Endothelial cell of umbilical vein (primary cell): ENCODE measurements at regions not wholly inside any gene's neighbourhood (a gene's known extent, or its start where the extent isn't known, plus 50 kb on each side); places are given as distances from the start of the nearest gene placed in this dataset.

Experiments used
- EZH2 ChIP-seq: IDR thresholded peaks from 2 replicates; pipeline ENCODE4 v1.6.1; 2012; ENCODE audit warnings: borderline replicate concordance, low read depth, mild to moderate bottlenecking, moderate library complexity, low read length, inconsistent platforms; ENCODE audit not compliant: severe bottlenecking
- FOS ChIP-seq: IDR thresholded peaks from 2 replicates; pipeline ENCODE4 v1.6.1; 2011; ENCODE audit warnings: mild to moderate bottlenecking, low read length, moderate library complexity, borderline replicate concordance; ENCODE audit not compliant: insufficient read depth
- GATA2 ChIP-seq: IDR thresholded peaks from 2 replicates; pipeline ENCODE4 v1.7.0; 2011; ENCODE audit warnings: low read depth, mild to moderate bottlenecking, moderate library complexity, mixed read lengths, low read length; ENCODE audit not compliant: insufficient read length, insufficient read depth
- JUN ChIP-seq: IDR thresholded peaks from 2 replicates; pipeline ENCODE4 v1.6.1; 2011; ENCODE audit warnings: borderline replicate concordance, low read depth; ENCODE audit not compliant: insufficient read length, insufficient read depth
- MYC ChIP-seq: IDR thresholded peaks from one replicate; pipeline ENCODE4 v1.6.1; 2011; ENCODE audit warnings: mild to moderate bottlenecking, low read depth, low read length
- POLR2A ChIP-seq: IDR thresholded peaks from 2 replicates; pipeline ENCODE4 v1.6.1; 2012; ENCODE audit warnings: low read depth, mild to moderate bottlenecking, control low read depth, low read length
- POLR2AphosphoS5 ChIP-seq: IDR thresholded peaks from 2 replicates; pipeline ENCODE4 v1.6.1; 2012; ENCODE audit warnings: low read depth, mild to moderate bottlenecking, control low read depth, low read length, moderate library complexity; ENCODE audit not compliant: insufficient read depth
- TF ChIP-seq, protein P1 (sequence below), 2 donors: IDR thresholded peaks; 1 replicate in 1 of 2; 2 replicates in 1 of 2; pipeline ENCODE4 v1.5.1; 2011; ENCODE audit warnings: low read length in 2 of 2, mild to moderate bottlenecking in 2 of 2, moderate library complexity in 2 of 2, control low read depth in 1 of 2, inconsistent platforms in 1 of 2, low read depth in 1 of 2; ENCODE audit not compliant: insufficient read depth in 1 of 2; ENCODE audit errors: extremely low read depth in 1 of 2
- TF ChIP-seq, protein P2 (sequence below): IDR thresholded peaks from 2 replicates; pipeline ENCODE4 v1.6.1; 2011; ENCODE audit not compliant: insufficient read depth, insufficient read length

GRCh38 chr3:80682235-80682634, 914.4 kb upstream of the ROBO1 start:
- TF ChIP-seq, protein P1, sequence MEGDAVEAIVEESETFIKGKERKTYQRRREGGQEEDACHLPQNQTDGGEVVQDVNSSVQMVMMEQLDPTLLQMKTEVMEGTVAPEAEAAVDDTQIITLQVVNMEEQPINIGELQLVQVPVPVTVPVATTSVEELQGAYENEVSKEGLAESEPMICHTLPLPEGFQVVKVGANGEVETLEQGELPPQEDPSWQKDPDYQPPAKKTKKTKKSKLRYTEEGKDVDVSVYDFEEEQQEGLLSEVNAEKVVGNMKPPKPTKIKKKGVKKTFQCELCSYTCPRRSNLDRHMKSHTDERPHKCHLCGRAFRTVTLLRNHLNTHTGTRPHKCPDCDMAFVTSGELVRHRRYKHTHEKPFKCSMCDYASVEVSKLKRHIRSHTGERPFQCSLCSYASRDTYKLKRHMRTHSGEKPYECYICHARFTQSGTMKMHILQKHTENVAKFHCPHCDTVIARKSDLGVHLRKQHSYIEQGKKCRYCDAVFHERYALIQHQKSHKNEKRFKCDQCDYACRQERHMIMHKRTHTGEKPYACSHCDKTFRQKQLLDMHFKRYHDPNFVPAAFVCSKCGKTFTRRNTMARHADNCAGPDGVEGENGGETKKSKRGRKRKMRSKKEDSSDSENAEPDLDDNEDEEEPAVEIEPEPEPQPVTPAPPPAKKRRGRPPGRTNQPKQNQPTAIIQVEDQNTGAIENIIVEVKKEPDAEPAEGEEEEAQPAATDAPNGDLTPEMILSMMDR (IDR thresholded peaks at IDR 0.05; ENCODE audit: extremely low read depth in 1 of 2, insufficient read depth in 1 of 2, low read depth in 1 of 2, low read length in 2 of 2) = no peak
- no peak for TF ChIP-seq FOS
- no peak for TF ChIP-seq POLR2AphosphoS5
- TF ChIP-seq MYC = no peak
- no peak for TF ChIP-seq JUN
- no peak for TF ChIP-seq POLR2A
- no peak for TF ChIP-seq EZH2
- TF ChIP-seq, protein P2, sequence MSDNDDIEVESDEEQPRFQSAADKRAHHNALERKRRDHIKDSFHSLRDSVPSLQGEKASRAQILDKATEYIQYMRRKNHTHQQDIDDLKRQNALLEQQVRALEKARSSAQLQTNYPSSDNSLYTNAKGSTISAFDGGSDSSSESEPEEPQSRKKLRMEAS = no peak
- TF ChIP-seq GATA2 = no peak
